GM23338 (cell line): ENCODE measurements at regions not wholly inside any gene's neighbourhood (a gene's known extent, or its start where the extent isn't known, plus 50 kb on each side); places are given as distances from the start of the nearest gene placed in this dataset.

ENCODE experiments used
- ATAC-seq: fragments of 200-7000 bp; cut with Tn5 transposase; 3 replicates; pipeline ENCODE4 v1.9.1; 2020
- DNase-seq: peaks from one replicate; pipeline ENCODE4 v3.0.0-alpha.2; 2015; ENCODE audit warnings: low spot score
- H2AFZ ChIP-seq: fragments of 200-600 bp; sonication (generic); 2 replicates; pipeline ENCODE4 v1.8.0; 2016; ENCODE audit warnings: antibody characterized with exemption, mild to moderate bottlenecking, moderate library complexity
- H3F3A ChIP-seq: fragments of 200-600 bp; sonication (generic); replicated peaks from 2 replicates; pipeline ENCODE4 v1.8.0; 2017; ENCODE audit warnings: antibody characterized with exemption, mixed run types, low read depth
- H3K27ac ChIP-seq: fragments of 200-600 bp; sonication (generic); 2 replicates; pipeline ENCODE4 v1.6.1; 2016; ENCODE audit warnings: low read depth
- H3K27me3 ChIP-seq: fragments of 200-600 bp; sonication (generic); 2 replicates; pipeline ENCODE4 v1.8.0; 2016; ENCODE audit warnings: mild to moderate bottlenecking, mixed run types, moderate library complexity; ENCODE audit not compliant: insufficient read depth
- H3K36me3 ChIP-seq: fragments of 200-600 bp; sonication (generic); 2 replicates; pipeline ENCODE4 v1.8.0; 2016; ENCODE audit warnings: mild to moderate bottlenecking; ENCODE audit not compliant: insufficient read depth
- H3K4me1 ChIP-seq: fragments of 200-600 bp; sonication (generic); 2 replicates; pipeline ENCODE4 v1.8.0; 2016; ENCODE audit warnings: mild to moderate bottlenecking, moderate library complexity; ENCODE audit not compliant: insufficient read depth
- H3K4me2 ChIP-seq: fragments of 200-600 bp; sonication (generic); 2 replicates; pipeline ENCODE4 v1.7.1; 2017; ENCODE audit warnings: mixed run types
- H3K4me3 ChIP-seq: fragments of 200-600 bp; sonication (generic); 2 replicates; pipeline ENCODE4 v1.6.1; 2016; ENCODE audit warnings: mixed run types
- H3K79me2 ChIP-seq: fragments of 200-600 bp; sonication (generic); replicated peaks from 2 replicates; pipeline ENCODE4 v1.8.0; 2017; ENCODE audit warnings: mild to moderate bottlenecking; ENCODE audit not compliant: insufficient read depth
- H3K9me2 ChIP-seq: fragments of 200-600 bp; sonication (generic); 2 replicates; pipeline ENCODE4 v1.8.0; 2017; ENCODE audit not compliant: insufficient read depth
- H4K20me1 ChIP-seq: fragments of 200-600 bp; sonication (generic); replicated peaks from 2 replicates; pipeline ENCODE4 v1.8.0; 2017; ENCODE audit warnings: mild to moderate bottlenecking; ENCODE audit not compliant: insufficient read depth
- H3K27ac Mint-ChIP-seq: 2 replicates; pipeline ENCODE4 v1.8.0; 2020; ENCODE audit warnings: inconsistent platforms, mild to moderate bottlenecking, moderate library complexity, mixed read lengths
- H3K27me3 Mint-ChIP-seq: 3 replicates; pipeline ENCODE4 v1.8.0; 2022; ENCODE audit warnings: low read depth, mild to moderate bottlenecking, moderate library complexity, mixed read lengths, inconsistent platforms; ENCODE audit not compliant: insufficient read depth, poor library complexity
- H3K36me3 Mint-ChIP-seq: 3 replicates; pipeline ENCODE4 v1.8.0; 2021; ENCODE audit warnings: low read depth, mild to moderate bottlenecking, inconsistent platforms, moderate library complexity, mixed read lengths
- H3K4me1 Mint-ChIP-seq: 3 replicates; pipeline ENCODE4 v1.8.0; 2020; ENCODE audit warnings: mild to moderate bottlenecking, inconsistent platforms, mixed read lengths
- H3K4me3 Mint-ChIP-seq: 3 replicates; pipeline ENCODE4 v1.8.0; 2021; ENCODE audit warnings: moderate library complexity, mild to moderate bottlenecking, inconsistent platforms, mixed read lengths
- H3K9me3 Mint-ChIP-seq: 3 replicates; pipeline ENCODE4 v1.8.0; 2020; ENCODE audit warnings: moderate library complexity, mild to moderate bottlenecking, inconsistent platforms, mixed read lengths
- CREB1 ChIP-seq: fragments of 250-450 bp; sonication (Bioruptor Pico); IDR thresholded peaks from 2 replicates; pipeline ENCODE4 v1.5.0; 2020; ENCODE audit warnings: low read depth, mild to moderate bottlenecking, moderate library complexity
- CTCF ChIP-seq, 2 experiments: fragments of 200-600 bp in 1 of 2; sonication (generic) in 1 of 2; conservative IDR thresholded peaks; 2 replicates each; pipeline versions ENCODE4 v1.5.1 to v1.6.1; 2016 to 2017; ENCODE audit warnings: antibody characterized with exemption in 2 of 2, low read depth in 2 of 2, mild to moderate bottlenecking in 2 of 2, moderate library complexity in 1 of 2
- EZH2 ChIP-seq: fragments of 200-600 bp; sonication (generic); IDR thresholded peaks from one replicate; pipeline ENCODE4 v1.8.0; 2017; ENCODE audit warnings: antibody characterized with exemption, mild to moderate bottlenecking, low read depth; ENCODE audit not compliant: unreplicated experiment
- NANOG ChIP-seq: IDR thresholded peaks from 2 replicates; pipeline ENCODE4 v1.6.1; 2016; ENCODE audit warnings: antibody characterized with exemption, borderline replicate concordance
- POLR2AphosphoS5 ChIP-seq: IDR thresholded peaks from 2 replicates; pipeline ENCODE4 v1.6.1; 2016; ENCODE audit warnings: antibody characterized with exemption, low read depth
- ZNF114 ChIP-seq: fragments of 250-450 bp; sonication (Bioruptor Pico); IDR thresholded peaks from 2 replicates; pipeline ENCODE4 v1.5.0; 2020; ENCODE audit warnings: mild to moderate bottlenecking, moderate library complexity
- ZNF331 ChIP-seq: fragments of 250-450 bp; sonication (Bioruptor Pico); IDR thresholded peaks from 2 replicates; pipeline ENCODE4 v1.5.0; 2020; ENCODE audit warnings: low read depth, mild to moderate bottlenecking, moderate library complexity
- TF ChIP-seq, protein P1 (sequence below): IDR thresholded peaks from one replicate; pipeline ENCODE4 v1.6.1; 2018; ENCODE audit warnings: antibody characterized with exemption; ENCODE audit not compliant: unreplicated experiment
- TF ChIP-seq, protein P2 (sequence below): IDR thresholded peaks from 2 replicates; pipeline ENCODE4 v1.6.1; 2016; ENCODE audit warnings: antibody characterized with exemption
- TF ChIP-seq, protein P3 (sequence below): fragments of 250-450 bp; sonication (Bioruptor Pico); IDR thresholded peaks from 2 replicates; pipeline ENCODE4 v1.5.0; 2020; ENCODE audit warnings: mild to moderate bottlenecking, moderate library complexity

- Mint-ChIP-seq H3K4me1 (no peaks in the 10 kb centered on the region), H3K27me3 (no peaks in the 10 kb centered on the region), H3K4me3 (no peak overlapping the region), H3K36me3 (peaks cover 30% of the 10 kb centered on the region; the same call in 2 of the 3 replicates), H3K27ac (no peak overlapping the region), H3K9me3 (peaks cover 40% of the 10 kb centered on the region)
- Histone ChIP-seq H3K79me2 (no peaks in the 10 kb centered on the region), H4K20me1 (no peaks in the 10 kb centered on the region), H3K36me3 (peaks cover 9% of the 10 kb centered on the region), H3K27me3 (no peaks in the 10 kb centered on the region), H3K4me1 (no peaks in the 10 kb centered on the region), H3K9me2 (peaks cover 3% of the 10 kb centered on the region; the same call in 1 of the 2 replicates), H3F3A (no peaks in the 10 kb centered on the region), H3K27ac (no peak overlapping the region), H2AFZ (no peak overlapping the region), H3K4me3 (no peak overlapping the region), H3K4me2 (no peak overlapping the region)
- ATAC-seq (no peak), DNase-seq (no peak)
- no peak for TF ChIP-seq ZNF331
- TF ChIP-seq, protein P1, sequence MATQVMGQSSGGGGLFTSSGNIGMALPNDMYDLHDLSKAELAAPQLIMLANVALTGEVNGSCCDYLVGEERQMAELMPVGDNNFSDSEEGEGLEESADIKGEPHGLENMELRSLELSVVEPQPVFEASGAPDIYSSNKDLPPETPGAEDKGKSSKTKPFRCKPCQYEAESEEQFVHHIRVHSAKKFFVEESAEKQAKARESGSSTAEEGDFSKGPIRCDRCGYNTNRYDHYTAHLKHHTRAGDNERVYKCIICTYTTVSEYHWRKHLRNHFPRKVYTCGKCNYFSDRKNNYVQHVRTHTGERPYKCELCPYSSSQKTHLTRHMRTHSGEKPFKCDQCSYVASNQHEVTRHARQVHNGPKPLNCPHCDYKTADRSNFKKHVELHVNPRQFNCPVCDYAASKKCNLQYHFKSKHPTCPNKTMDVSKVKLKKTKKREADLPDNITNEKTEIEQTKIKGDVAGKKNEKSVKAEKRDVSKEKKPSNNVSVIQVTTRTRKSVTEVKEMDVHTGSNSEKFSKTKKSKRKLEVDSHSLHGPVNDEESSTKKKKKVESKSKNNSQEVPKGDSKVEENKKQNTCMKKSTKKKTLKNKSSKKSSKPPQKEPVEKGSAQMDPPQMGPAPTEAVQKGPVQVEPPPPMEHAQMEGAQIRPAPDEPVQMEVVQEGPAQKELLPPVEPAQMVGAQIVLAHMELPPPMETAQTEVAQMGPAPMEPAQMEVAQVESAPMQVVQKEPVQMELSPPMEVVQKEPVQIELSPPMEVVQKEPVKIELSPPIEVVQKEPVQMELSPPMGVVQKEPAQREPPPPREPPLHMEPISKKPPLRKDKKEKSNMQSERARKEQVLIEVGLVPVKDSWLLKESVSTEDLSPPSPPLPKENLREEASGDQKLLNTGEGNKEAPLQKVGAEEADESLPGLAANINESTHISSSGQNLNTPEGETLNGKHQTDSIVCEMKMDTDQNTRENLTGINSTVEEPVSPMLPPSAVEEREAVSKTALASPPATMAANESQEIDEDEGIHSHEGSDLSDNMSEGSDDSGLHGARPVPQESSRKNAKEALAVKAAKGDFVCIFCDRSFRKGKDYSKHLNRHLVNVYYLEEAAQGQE = no peak
- TF ChIP-seq, protein P2, sequence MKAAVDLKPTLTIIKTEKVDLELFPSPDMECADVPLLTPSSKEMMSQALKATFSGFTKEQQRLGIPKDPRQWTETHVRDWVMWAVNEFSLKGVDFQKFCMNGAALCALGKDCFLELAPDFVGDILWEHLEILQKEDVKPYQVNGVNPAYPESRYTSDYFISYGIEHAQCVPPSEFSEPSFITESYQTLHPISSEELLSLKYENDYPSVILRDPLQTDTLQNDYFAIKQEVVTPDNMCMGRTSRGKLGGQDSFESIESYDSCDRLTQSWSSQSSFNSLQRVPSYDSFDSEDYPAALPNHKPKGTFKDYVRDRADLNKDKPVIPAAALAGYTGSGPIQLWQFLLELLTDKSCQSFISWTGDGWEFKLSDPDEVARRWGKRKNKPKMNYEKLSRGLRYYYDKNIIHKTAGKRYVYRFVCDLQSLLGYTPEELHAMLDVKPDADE = no peak
- TF ChIP-seq CREB1 (CRISPR knock-in tag) = no peak
- TF ChIP-seq EZH2 = no peak
- no peak for TF ChIP-seq NANOG
- TF ChIP-seq ZNF114 = no peak
- no peak for TF ChIP-seq POLR2AphosphoS5
- TF ChIP-seq CTCF (conservative IDR thresholded peaks at IDR 0.05; ENCODE audit: low read depth in 2 of 2) = no peak
- TF ChIP-seq, protein P3, sequence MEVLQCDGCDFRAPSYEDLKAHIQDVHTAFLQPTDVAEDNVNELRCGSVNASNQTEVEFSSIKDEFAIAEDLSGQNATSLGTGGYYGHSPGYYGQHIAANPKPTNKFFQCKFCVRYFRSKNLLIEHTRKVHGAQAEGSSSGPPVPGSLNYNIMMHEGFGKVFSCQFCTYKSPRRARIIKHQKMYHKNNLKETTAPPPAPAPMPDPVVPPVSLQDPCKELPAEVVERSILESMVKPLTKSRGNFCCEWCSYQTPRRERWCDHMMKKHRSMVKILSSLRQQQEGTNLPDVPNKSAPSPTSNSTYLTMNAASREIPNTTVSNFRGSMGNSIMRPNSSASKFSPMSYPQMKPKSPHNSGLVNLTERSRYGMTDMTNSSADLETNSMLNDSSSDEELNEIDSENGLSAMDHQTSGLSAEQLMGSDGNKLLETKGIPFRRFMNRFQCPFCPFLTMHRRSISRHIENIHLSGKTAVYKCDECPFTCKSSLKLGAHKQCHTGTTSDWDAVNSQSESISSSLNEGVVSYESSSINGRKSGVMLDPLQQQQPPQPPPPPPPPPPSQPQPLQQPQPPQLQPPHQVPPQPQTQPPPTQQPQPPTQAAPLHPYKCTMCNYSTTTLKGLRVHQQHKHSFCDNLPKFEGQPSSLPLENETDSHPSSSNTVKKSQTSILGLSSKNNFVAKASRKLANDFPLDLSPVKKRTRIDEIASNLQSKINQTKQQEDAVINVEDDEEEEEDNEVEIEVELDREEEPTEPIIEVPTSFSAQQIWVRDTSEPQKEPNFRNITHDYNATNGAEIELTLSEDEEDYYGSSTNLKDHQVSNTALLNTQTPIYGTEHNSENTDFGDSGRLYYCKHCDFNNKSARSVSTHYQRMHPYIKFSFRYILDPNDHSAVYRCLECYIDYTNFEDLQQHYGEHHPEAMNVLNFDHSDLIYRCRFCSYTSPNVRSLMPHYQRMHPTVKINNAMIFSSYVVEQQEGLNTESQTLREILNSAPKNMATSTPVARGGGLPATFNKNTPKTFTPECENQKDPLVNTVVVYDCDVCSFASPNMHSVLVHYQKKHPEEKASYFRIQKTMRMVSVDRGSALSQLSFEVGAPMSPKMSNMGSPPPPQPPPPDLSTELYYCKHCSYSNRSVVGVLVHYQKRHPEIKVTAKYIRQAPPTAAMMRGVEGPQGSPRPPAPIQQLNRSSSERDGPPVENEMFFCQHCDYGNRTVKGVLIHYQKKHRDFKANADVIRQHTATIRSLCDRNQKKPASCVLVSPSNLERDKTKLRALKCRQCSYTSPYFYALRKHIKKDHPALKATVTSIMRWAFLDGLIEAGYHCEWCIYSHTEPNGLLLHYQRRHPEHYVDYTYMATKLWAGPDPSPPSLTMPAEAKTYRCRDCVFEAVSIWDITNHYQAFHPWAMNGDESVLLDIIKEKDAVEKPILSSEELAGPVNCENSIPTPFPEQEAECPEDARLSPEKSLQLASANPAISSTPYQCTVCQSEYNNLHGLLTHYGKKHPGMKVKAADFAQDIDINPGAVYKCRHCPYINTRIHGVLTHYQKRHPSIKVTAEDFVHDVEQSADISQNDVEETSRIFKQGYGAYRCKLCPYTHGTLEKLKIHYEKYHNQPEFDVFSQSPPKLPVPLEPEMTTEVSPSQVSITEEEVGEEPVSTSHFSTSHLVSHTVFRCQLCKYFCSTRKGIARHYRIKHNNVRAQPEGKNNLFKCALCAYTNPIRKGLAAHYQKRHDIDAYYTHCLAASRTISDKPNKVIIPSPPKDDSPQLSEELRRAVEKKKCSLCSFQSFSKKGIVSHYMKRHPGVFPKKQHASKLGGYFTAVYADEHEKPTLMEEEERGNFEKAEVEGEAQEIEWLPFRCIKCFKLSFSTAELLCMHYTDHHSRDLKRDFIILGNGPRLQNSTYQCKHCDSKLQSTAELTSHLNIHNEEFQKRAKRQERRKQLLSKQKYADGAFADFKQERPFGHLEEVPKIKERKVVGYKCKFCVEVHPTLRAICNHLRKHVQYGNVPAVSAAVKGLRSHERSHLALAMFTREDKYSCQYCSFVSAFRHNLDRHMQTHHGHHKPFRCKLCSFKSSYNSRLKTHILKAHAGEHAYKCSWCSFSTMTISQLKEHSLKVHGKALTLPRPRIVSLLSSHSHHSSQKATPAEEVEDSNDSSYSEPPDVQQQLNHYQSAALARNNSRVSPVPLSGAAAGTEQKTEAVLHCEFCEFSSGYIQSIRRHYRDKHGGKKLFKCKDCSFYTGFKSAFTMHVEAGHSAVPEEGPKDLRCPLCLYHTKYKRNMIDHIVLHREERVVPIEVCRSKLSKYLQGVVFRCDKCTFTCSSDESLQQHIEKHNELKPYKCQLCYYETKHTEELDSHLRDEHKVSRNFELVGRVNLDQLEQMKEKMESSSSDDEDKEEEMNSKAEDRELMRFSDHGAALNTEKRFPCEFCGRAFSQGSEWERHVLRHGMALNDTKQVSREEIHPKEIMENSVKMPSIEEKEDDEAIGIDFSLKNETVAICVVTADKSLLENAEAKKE (CRISPR knock-in tag) = no peak
Measured at GRCh38 chr13:61113140-61113658, 302.4 kb downstream of the PCDH20 start.
